B cell (primary cell): ENCODE measurements at regions not wholly inside any gene's neighbourhood (a gene's known extent, or its start where the extent isn't known, plus 50 kb on each side); places are given as distances from the start of the nearest gene placed in this dataset.

Experiments
- ATAC-seq: fragments of 200-7000 bp; cut with Tn5 transposase; one replicate; pipeline ENCODE4 v1.10.0; 2021; ENCODE audit warnings: low read depth, mild to moderate bottlenecking, moderate number of reproducible peaks, moderate library complexity
- CTCF ChIA-PET: fragments of 350-600 bp; sonication (Branson Sonifier 250); formaldehyde crosslinking; loops from one replicate; lab custom pipeline; 2021; ENCODE audit warnings: antibody characterized with exemption, inconsistent platforms; lab: Charles Lee
- POLR2A ChIA-PET: fragments of 350-600 bp; sonication (Branson Sonifier 250); formaldehyde crosslinking; loops from one replicate; lab custom pipeline; 2021; ENCODE audit warnings: antibody characterized with exemption; lab: Charles Lee
- DNase-seq: peaks from one replicate; pipeline ENCODE4 v3.0.0; 2013
- H2AFZ ChIP-seq: 2 replicates; pipeline ENCODE4 v1.6.1; 2012; ENCODE audit warnings: mild to moderate bottlenecking, low read depth, low read length; ENCODE audit not compliant: insufficient read depth, poor library complexity, severe bottlenecking
- H3K27ac ChIP-seq, 2 donors: 1 replicate in 1 of 2; 2 replicates in 1 of 2; pipeline ENCODE4 v1.5.1; 2012 to 2013; ENCODE audit warnings: low read length in 2 of 2, mild to moderate bottlenecking in 2 of 2, moderate library complexity in 1 of 2
- H3K27me3 ChIP-seq, 4 experiments: fragments of 200-600 bp in 1 of 4; sonication (generic) in 1 of 4; replicated peaks in 1 of 4; 1 replicate in 2 of 4; 2 replicates in 2 of 4; pipeline versions ENCODE4 v1.6.1 to v1.7.0; 2013 to 2016; ENCODE audit warnings: low read length in 3 of 4, mild to moderate bottlenecking in 2 of 4, mixed read lengths in 1 of 4, moderate library complexity in 1 of 4; ENCODE audit not compliant: insufficient read depth in 4 of 4, control insufficient read depth in 3 of 4; ENCODE audit errors: control extremely low read depth in 1 of 4
- H3K36me3 ChIP-seq, 2 experiments: replicated peaks in 1 of 2; 1 replicate in 1 of 2; 2 replicates in 1 of 2; pipeline versions ENCODE4 v1.6.1 to v1.7.1; 2013; ENCODE audit warnings: low read length in 1 of 2; ENCODE audit not compliant: insufficient read depth in 2 of 2, control insufficient read depth in 1 of 2; ENCODE audit errors: control extremely low read depth in 1 of 2, extremely low read depth in 1 of 2
- H3K4me1 ChIP-seq, 2 donors: fragments of 200-600 bp in 1 of 2; sonication (generic) in 1 of 2; 1 replicate in 1 of 2; 2 replicates in 1 of 2; pipeline versions ENCODE4 v1.5.1 to v1.6.1; 2013 to 2017; ENCODE audit warnings: low read length in 2 of 2; ENCODE audit not compliant: control insufficient read depth in 2 of 2, insufficient read depth in 2 of 2
- H3K4me2 ChIP-seq: replicated peaks from 2 replicates; pipeline ENCODE3; 2012; ENCODE audit warnings: mild to moderate bottlenecking, low read depth, low read length; ENCODE audit not compliant: poor library complexity, severe bottlenecking
- H3K4me3 ChIP-seq, 5 experiments: fragments of 200-600 bp in 1 of 5; sonication (generic) in 1 of 5; 1 replicate in 3 of 5; 2 replicates in 2 of 5; pipeline versions ENCODE4 v1.5.1 to v1.7.0; 2011 to 2016; ENCODE audit warnings: low read length in 4 of 5, mild to moderate bottlenecking in 4 of 5, low read depth in 2 of 5, control low read depth in 1 of 5, moderate library complexity in 1 of 5; ENCODE audit not compliant: insufficient read depth in 1 of 5; ENCODE audit errors: control extremely low read depth in 1 of 5, extremely low read depth in 1 of 5
- H3K79me2 ChIP-seq: fragments of 200-600 bp; sonication (generic); one replicate; pipeline ENCODE4 v1.6.0; 2016; ENCODE audit warnings: low read length; ENCODE audit not compliant: control insufficient read depth, insufficient read depth
- H3K9ac ChIP-seq: fragments of 200-600 bp; sonication (generic); 2 replicates; pipeline ENCODE4 v1.6.1; 2017; ENCODE audit warnings: mild to moderate bottlenecking, low read length, moderate library complexity
- H3K9me3 ChIP-seq, 3 donors: one replicate each; pipeline versions ENCODE4 v1.6.1 to v1.7.1; 2013; ENCODE audit warnings: low read length in 2 of 3; ENCODE audit not compliant: control insufficient read depth in 2 of 3, insufficient read depth in 1 of 3; ENCODE audit errors: control extremely low read depth in 1 of 3
- H4K20me1 ChIP-seq: 2 replicates; pipeline ENCODE4 v1.6.0; 2012; ENCODE audit warnings: mild to moderate bottlenecking, low read length; ENCODE audit not compliant: insufficient read depth, control insufficient read depth, poor library complexity, severe bottlenecking
- H3K27ac Mint-ChIP-seq: one replicate; pipeline ENCODE4 v1.8.0; 2021; ENCODE audit warnings: mixed read lengths
- H3K27me3 Mint-ChIP-seq: one replicate; pipeline ENCODE4 v1.8.0; 2021; ENCODE audit warnings: mixed read lengths
- H3K4me1 Mint-ChIP-seq: one replicate; pipeline ENCODE4 v1.8.0; 2021; ENCODE audit warnings: mixed read lengths
- H3K4me3 Mint-ChIP-seq: one replicate; pipeline ENCODE4 v1.8.0; 2021; ENCODE audit warnings: mixed read lengths
- H3K9me3 Mint-ChIP-seq: one replicate; pipeline ENCODE4 v1.8.0; 2022; ENCODE audit warnings: mixed read lengths; ENCODE audit not compliant: insufficient read depth
- EZH2 ChIP-seq: IDR thresholded peaks from 2 replicates; pipeline ENCODE4 v1.6.1; 2012; ENCODE audit warnings: borderline replicate concordance, low read depth, mild to moderate bottlenecking, moderate library complexity, low read length; ENCODE audit not compliant: insufficient read depth, poor library complexity, severe bottlenecking
- WGBS: methylation state at CpG from one replicate; pipeline ENCODE4 v1.1.5; 2013; ENCODE audit warnings: missing lambda C conversion rate; ENCODE audit not compliant: insufficient coverage; 5-methylcytosine and 5-hydroxymethylcytosine counted together
- intact Hi-C: fragments of 100-400 bp; cut with micrococcal nuclease; formaldehyde crosslinking; loops from one replicate; pipeline ENCODE4 v1.10.0; 2022
- TF ChIP-seq, protein P1 (sequence below): fragments of 200-600 bp; IDR thresholded peaks from one replicate; pipeline ENCODE4 v1.8.0; 2022; ENCODE audit warnings: antibody characterized with exemption, mild to moderate bottlenecking

DNA sequence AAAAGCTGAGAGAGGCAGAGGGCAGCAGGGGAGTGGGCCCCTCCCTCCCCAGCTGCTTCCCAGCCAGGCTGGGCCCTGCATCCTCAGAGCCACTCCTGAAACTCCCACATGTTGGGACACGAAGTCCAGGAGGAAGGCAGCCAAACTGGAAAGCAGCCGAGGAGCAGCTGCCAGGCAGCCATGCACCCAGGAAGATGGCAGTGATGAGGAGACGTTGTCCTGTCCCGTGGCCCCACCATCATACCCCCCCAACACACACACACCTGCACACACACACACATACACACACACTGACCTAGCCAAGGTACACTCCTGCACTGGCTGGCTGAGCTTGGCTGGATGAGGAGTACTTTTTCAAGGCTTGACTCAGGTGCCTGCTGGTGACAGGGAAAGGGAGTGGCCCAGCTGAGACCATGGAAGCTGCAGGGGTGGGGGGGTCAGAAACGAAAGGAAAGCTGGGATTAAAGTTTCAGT lies 106.0 kb downstream of the CYP26B1 start:
- ChIA-PET POLR2A (no interaction called here), CTCF (no interaction called here)
- WGBS, result 65% methylated on average over 4 of the region's 5 CpGs
- no peak overlapping the region for H3K9ac ChIP-seq
- H3K9me3 Mint-ChIP-seq, result peaks cover 3% of the 10 kb centered on the region
- H3K27me3 ChIP-seq, result no peaks in the 10 kb centered on the region
- intact Hi-C loops, result no loop called here
- no peak for ATAC-seq
- DNase-seq, result no peak
- H3K36me3 ChIP-seq, result no peaks in the 10 kb centered on the region
- H3K4me2 ChIP-seq, result no peak overlapping the region
- no peaks in the 10 kb centered on the region for H3K4me1 ChIP-seq
- H3K27ac ChIP-seq, result no peak overlapping the region
- no peaks in the 10 kb centered on the region for H3K79me2 ChIP-seq
- H3K4me3 ChIP-seq, result no peak overlapping the region
- H2AFZ ChIP-seq, result no peak overlapping the region
- no peak overlapping the region for H3K27ac Mint-ChIP-seq
- no peaks in the 10 kb centered on the region for H3K4me1 Mint-ChIP-seq
- H4K20me1 ChIP-seq, result no peaks in the 10 kb centered on the region
- H3K9me3 ChIP-seq, result peaks cover 0 to 20% (median 3%) of the 10 kb centered on the region in 3 donors
- no peak for TF ChIP-seq EZH2
- TF ChIP-seq, protein P1, sequence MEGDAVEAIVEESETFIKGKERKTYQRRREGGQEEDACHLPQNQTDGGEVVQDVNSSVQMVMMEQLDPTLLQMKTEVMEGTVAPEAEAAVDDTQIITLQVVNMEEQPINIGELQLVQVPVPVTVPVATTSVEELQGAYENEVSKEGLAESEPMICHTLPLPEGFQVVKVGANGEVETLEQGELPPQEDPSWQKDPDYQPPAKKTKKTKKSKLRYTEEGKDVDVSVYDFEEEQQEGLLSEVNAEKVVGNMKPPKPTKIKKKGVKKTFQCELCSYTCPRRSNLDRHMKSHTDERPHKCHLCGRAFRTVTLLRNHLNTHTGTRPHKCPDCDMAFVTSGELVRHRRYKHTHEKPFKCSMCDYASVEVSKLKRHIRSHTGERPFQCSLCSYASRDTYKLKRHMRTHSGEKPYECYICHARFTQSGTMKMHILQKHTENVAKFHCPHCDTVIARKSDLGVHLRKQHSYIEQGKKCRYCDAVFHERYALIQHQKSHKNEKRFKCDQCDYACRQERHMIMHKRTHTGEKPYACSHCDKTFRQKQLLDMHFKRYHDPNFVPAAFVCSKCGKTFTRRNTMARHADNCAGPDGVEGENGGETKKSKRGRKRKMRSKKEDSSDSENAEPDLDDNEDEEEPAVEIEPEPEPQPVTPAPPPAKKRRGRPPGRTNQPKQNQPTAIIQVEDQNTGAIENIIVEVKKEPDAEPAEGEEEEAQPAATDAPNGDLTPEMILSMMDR, result no peak
- H3K27me3 Mint-ChIP-seq, result no peaks in the 10 kb centered on the region
- no peak overlapping the region for H3K4me3 Mint-ChIP-seq

DNA sequence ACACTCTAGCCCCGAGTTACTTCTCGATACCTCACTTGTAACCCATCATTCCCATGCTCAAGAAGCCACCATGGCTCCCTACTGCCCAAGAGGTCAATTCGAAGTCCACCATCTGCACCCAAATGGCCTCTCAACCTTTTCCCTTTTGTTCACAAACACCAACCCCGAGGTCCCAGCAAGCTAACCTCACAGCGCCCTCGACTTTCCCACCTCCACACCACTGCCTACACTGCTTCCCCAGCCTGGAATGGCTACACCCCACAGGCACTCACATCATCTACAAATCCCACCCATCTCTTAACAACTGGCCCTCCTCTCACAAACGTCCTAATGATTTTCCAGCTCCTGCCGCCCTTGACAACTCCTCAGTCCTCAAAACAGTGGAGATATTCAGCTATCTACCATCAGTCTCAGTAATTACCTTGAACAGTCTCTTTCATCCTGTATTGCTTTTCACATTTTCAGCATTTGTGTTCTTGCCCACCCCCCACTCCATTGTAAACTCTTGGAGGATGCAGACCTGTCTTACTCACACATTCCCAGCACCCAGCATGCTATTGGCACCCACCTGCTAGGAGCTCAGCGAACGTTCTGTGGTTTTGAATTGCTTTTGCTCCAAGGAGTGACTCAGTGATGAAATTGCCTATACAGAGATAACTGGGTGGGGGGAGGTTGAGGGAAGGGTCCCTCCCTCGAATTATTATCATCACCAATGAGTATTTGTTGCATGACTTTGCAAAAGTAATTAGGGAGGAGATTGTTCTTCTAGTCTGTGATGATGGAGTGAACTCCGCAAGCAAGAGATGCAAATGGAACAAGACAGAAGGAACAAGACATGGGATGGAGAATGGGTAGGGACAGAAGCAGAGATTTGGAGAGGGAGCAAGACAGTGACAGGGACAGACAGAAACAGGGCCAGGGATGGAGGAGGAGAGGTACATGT lies 106.8 kb downstream of the CYP26B1 start:
- no peak overlapping the region for H3K4me3 ChIP-seq
- no peak overlapping the region for H3K4me3 Mint-ChIP-seq
- H3K79me2 ChIP-seq, result no peaks in the 10 kb centered on the region
- H2AFZ ChIP-seq, result no peak overlapping the region
- H4K20me1 ChIP-seq, result no peaks in the 10 kb centered on the region
- DNase-seq (no peak), ATAC-seq (no peak)
- H3K9ac ChIP-seq, result no peak overlapping the region
- no peak for TF ChIP-seq EZH2
- TF ChIP-seq, protein P1, result no peak
- ChIA-PET CTCF (no interaction called here), POLR2A (no interaction called here)
- no peaks in the 10 kb centered on the region for H3K36me3 ChIP-seq
- no peak overlapping the region for H3K27ac Mint-ChIP-seq
- peaks cover 3% of the 10 kb centered on the region for H3K9me3 Mint-ChIP-seq
- H3K4me1 Mint-ChIP-seq, result no peaks in the 10 kb centered on the region
- H3K9me3 ChIP-seq, result peaks cover 0 to 20% (median 3%) of the 10 kb centered on the region in 3 donors
- no peaks in the 10 kb centered on the region for H3K27me3 Mint-ChIP-seq
- intact Hi-C loops, result no loop called here
- H3K4me1 ChIP-seq, result no peaks in the 10 kb centered on the region
- H3K4me2 ChIP-seq, result no peak overlapping the region
- WGBS, result 79% methylated on average over 9 of the region's 12 CpGs
- H3K27ac ChIP-seq, result no peak overlapping the region
- no peaks in the 10 kb centered on the region for H3K27me3 ChIP-seq
